SU-DHL-6 (cell line): ENCODE measurements at regions not wholly inside any gene's neighbourhood (a gene's known extent, or its start where the extent isn't known, plus 50 kb on each side); places are given as distances from the start of the nearest gene placed in this dataset.

Experiments used
- H2AFZ ChIP-seq: fragments of 200-600 bp; sonication (generic); 2 replicates; pipeline ENCODE4 v1.6.1; 2014; ENCODE audit warnings: low read depth, mild to moderate bottlenecking, moderate library complexity, mixed read lengths, antibody characterized with exemption, low read length; ENCODE audit not compliant: severe bottlenecking
- H3F3A ChIP-seq: fragments of 200-600 bp; shearing (Covaris generic); 2 replicates; pipeline ENCODE4 v1.6.0; 2016; ENCODE audit warnings: antibody characterized with exemption, mild to moderate bottlenecking; ENCODE audit not compliant: insufficient read depth
- H3K27ac ChIP-seq: fragments of 200-600 bp; sonication (generic); 2 replicates; pipeline ENCODE4 v1.5.1; 2016; ENCODE audit warnings: low read depth, mild to moderate bottlenecking, low read length, moderate library complexity, mixed read lengths
- H3K27me3 ChIP-seq: fragments of 200-600 bp; sonication (generic), shearing (Covaris generic); 2 replicates; pipeline ENCODE4 v1.6.0; 2014; ENCODE audit warnings: mild to moderate bottlenecking, low read length
- H3K36me3 ChIP-seq: fragments of 200-600 bp; sonication (generic); 2 replicates; pipeline ENCODE4 v1.6.1; 2014; ENCODE audit warnings: mild to moderate bottlenecking, low read length, mixed read lengths
- H3K4me2 ChIP-seq: fragments of 300-600, 200-600 bp; shearing (Covaris generic), sonication (generic); 2 replicates; pipeline ENCODE4 v1.6.0; 2014; ENCODE audit warnings: low read length, low read depth, mild to moderate bottlenecking; ENCODE audit not compliant: poor library complexity, severe bottlenecking
- H3K4me3 ChIP-seq: fragments of 200-600 bp; sonication (generic); 2 replicates; pipeline ENCODE4 v1.5.1; 2014; ENCODE audit warnings: antibody characterized with exemption, low read length, mild to moderate bottlenecking, mixed read lengths; ENCODE audit not compliant: insufficient read depth, poor library complexity, severe bottlenecking
- H3K79me2 ChIP-seq: fragments of 200-600 bp; sonication (generic); 2 replicates; pipeline ENCODE4 v1.6.1; 2014; ENCODE audit warnings: mild to moderate bottlenecking, low read length, moderate library complexity; ENCODE audit not compliant: insufficient read depth
- H3K9ac ChIP-seq: fragments of 200-600 bp; sonication (generic); 2 replicates; pipeline ENCODE4 v1.7.0; 2014; ENCODE audit warnings: mild to moderate bottlenecking, low read length
- H3K9me2 ChIP-seq: fragments of 200-600 bp; sonication (generic); replicated peaks from 2 replicates; pipeline ENCODE4 v1.6.1; 2014; ENCODE audit warnings: low read length; ENCODE audit not compliant: insufficient read depth
- H3K9me3 ChIP-seq: fragments of 200-600 bp; sonication (generic); 2 replicates; pipeline ENCODE4 v1.6.1; 2014; ENCODE audit warnings: low read length, mixed read lengths; ENCODE audit not compliant: insufficient read depth
- H4K20me1 ChIP-seq: fragments of 200-600 bp; sonication (generic); 2 replicates; pipeline ENCODE4 v1.6.1; 2014; ENCODE audit warnings: low read depth, mild to moderate bottlenecking, antibody characterized with exemption, low read length, moderate library complexity, mixed read lengths
- CTCF ChIP-seq: fragments of 200-600 bp; sonication (generic); IDR thresholded peaks from one replicate; pipeline ENCODE4 v1.5.1; 2017; ENCODE audit warnings: antibody characterized with exemption, mild to moderate bottlenecking, low read length, moderate library complexity; ENCODE audit not compliant: insufficient read depth, poor library complexity, severe bottlenecking
- EZH2phosphoT487 ChIP-seq: fragments of 200-600 bp; sonication (generic), shearing (Covaris generic); conservative IDR thresholded peaks from 2 replicates; pipeline ENCODE4 v1.6.1; 2018; ENCODE audit warnings: mild to moderate bottlenecking, antibody characterized with exemption, low read length, moderate library complexity, mixed read lengths

- no peaks in the 10 kb centered on the region for H3K9me2 ChIP-seq
- H3K4me3 ChIP-seq = no peak overlapping the region
- no peak overlapping the region for H3K4me2 ChIP-seq
- TF ChIP-seq EZH2phosphoT487 (no peak), CTCF (no peak)
- no peak overlapping the region for H3K9ac ChIP-seq
- H3F3A ChIP-seq = no peaks in the 10 kb centered on the region
- H3K79me2 ChIP-seq = no peaks in the 10 kb centered on the region
- H3K27ac ChIP-seq = no peak overlapping the region
- H2AFZ ChIP-seq = no peak overlapping the region
- no peaks in the 10 kb centered on the region for H4K20me1 ChIP-seq
- no peaks in the 10 kb centered on the region for H3K9me3 ChIP-seq
- no peaks in the 10 kb centered on the region for H3K27me3 ChIP-seq
- no peaks in the 10 kb centered on the region for H3K36me3 ChIP-seq
These were observed 255.0 kb upstream of the SLITRK1 start for GRCh38 chr13:84137292-84137691.

GRCh38 chr13:84136582-84136981 is 254.3 kb upstream of the SLITRK1 start:
- Histone ChIP-seq H3K27ac (no peak overlapping the region), H3K36me3 (no peaks in the 10 kb centered on the region)
- TF ChIP-seq CTCF = no peak
- TF ChIP-seq EZH2phosphoT487 = no peak

GRCh38 chr13:84132491-84132890 is 250.2 kb upstream of the SLITRK1 start:
- Histone ChIP-seq H2AFZ (no peak overlapping the region), H3K36me3 (no peaks in the 10 kb centered on the region), H3K9ac (no peak overlapping the region), H3K79me2 (no peaks in the 10 kb centered on the region), H3K9me3 (no peaks in the 10 kb centered on the region), H3F3A (no peaks in the 10 kb centered on the region), H3K4me3 (no peak overlapping the region), H3K27me3 (no peaks in the 10 kb centered on the region), H3K9me2 (no peaks in the 10 kb centered on the region), H3K27ac (no peak overlapping the region), H3K4me2 (no peak overlapping the region), H4K20me1 (no peaks in the 10 kb centered on the region)
- no peak for TF ChIP-seq CTCF
- no peak for TF ChIP-seq EZH2phosphoT487

More at GRCh38 chr13:84136582-84136981, 254.3 kb upstream of the SLITRK1 start:
- Histone ChIP-seq H3K9me3 (no peaks in the 10 kb centered on the region), H3K4me3 (no peak overlapping the region), H3K9me2 (no peaks in the 10 kb centered on the region), H3K27me3 (no peaks in the 10 kb centered on the region), H3K9ac (no peak overlapping the region), H4K20me1 (no peaks in the 10 kb centered on the region), H3F3A (no peaks in the 10 kb centered on the region), H3K4me2 (no peak overlapping the region), H3K79me2 (no peaks in the 10 kb centered on the region), H2AFZ (no peak overlapping the region)
